ENCODE measurements at regions not wholly inside any gene's neighbourhood (a gene's known extent, or its start where the extent isn't known, plus 50 kb on each side); places are given as distances from the start of the nearest gene placed in this dataset.

GRCh38 chr4:140286456-140286855, 87.0 kb upstream of the SCOC start:
- no peak overlapping the region for H3K4me3 ChIP-seq (ENCODE audit: low read depth, low read length)

GRCh38 chr4:140284456-140284855, 89.0 kb upstream of the SCOC start:
- no peak for TF ChIP-seq CTCF (IDR thresholded peaks at IDR 0.05; ENCODE audit: insufficient read depth, low read depth, low read length)
- DNase-seq (ENCODE audit: low read depth): no peak
- no peak overlapping the region for H3K4me3 ChIP-seq (ENCODE audit: low read depth, low read length)

More at GRCh38 chr4:140286456-140286855, 87.0 kb upstream of the SCOC start:
- DNase-seq (ENCODE audit: low read depth): no peak
- no peak for TF ChIP-seq CTCF (IDR thresholded peaks at IDR 0.05; ENCODE audit: insufficient read depth, low read depth, low read length)

GRCh38 chr4:140281828-140282552, 91.5 kb upstream of the SCOC start:
- peak; percentile 17 for TF ChIP-seq CTCF (IDR thresholded peaks at IDR 0.05; ENCODE audit: insufficient read depth, low read depth, low read length)
- peak; percentile 13 for DNase-seq (ENCODE audit: low read depth)
- no peak overlapping the region for H3K4me3 ChIP-seq (ENCODE audit: low read depth, low read length)

GRCh38 chr4:140277576-140277975, 95.9 kb upstream of the SCOC start:
- no peak for DNase-seq (ENCODE audit: low read depth)
- H3K4me3 ChIP-seq (ENCODE audit: low read depth, low read length): no peak overlapping the region
- TF ChIP-seq CTCF (IDR thresholded peaks at IDR 0.05; ENCODE audit: insufficient read depth, low read depth, low read length): no peak

GRCh38 chr4:140271553-140271952, 101.9 kb upstream of the SCOC start:
- H3K4me3 ChIP-seq (ENCODE audit: low read depth, low read length): no peak overlapping the region
- no peak for TF ChIP-seq CTCF (IDR thresholded peaks at IDR 0.05; ENCODE audit: insufficient read depth, low read depth, low read length)
- no peak for DNase-seq (ENCODE audit: low read depth)

GRCh38 chr4:140269369-140269768, 104.1 kb upstream of the SCOC start:
- no peak for TF ChIP-seq CTCF (IDR thresholded peaks at IDR 0.05; ENCODE audit: insufficient read depth, low read depth, low read length)
- no peak for DNase-seq (ENCODE audit: low read depth)

More at GRCh38 chr4:140269369-140269768, 104.1 kb upstream of the SCOC start:
- H3K4me3 ChIP-seq (ENCODE audit: low read depth, low read length): no peak overlapping the region
